Suprapubic skin (tissue), 4 donors: ENCODE measurements at regions not wholly inside any gene's neighbourhood (a gene's known extent, or its start where the extent isn't known, plus 50 kb on each side); places are given as distances from the start of the nearest gene placed in this dataset.

Experiments
- DNase-seq, 2 donors: peaks; one replicate each; pipeline ENCODE4 v3.0.0-alpha.2; 2019; ENCODE audit warnings: low spot score in 2 of 2
- H3K27ac ChIP-seq: fragments of 200-600 bp; sonication (generic); one replicate; pipeline ENCODE4 v1.5.1; 2019
- H3K27me3 ChIP-seq: fragments of 200-600 bp; sonication (generic); one replicate; pipeline ENCODE4 v1.5.1; 2019
- H3K36me3 ChIP-seq: fragments of 200-600 bp; sonication (generic); one replicate; pipeline ENCODE4 v1.5.1; 2019
- H3K4me1 ChIP-seq: fragments of 200-600 bp; sonication (generic); one replicate; pipeline ENCODE4 v1.5.1; 2019
- H3K4me3 ChIP-seq: fragments of 200-600 bp; sonication (generic); one replicate; pipeline ENCODE4 v1.5.1; 2019; ENCODE audit warnings: mild to moderate bottlenecking
- H3K9me3 ChIP-seq: fragments of 200-600 bp; sonication (generic); one replicate; pipeline ENCODE4 v1.5.1; 2019
- CTCF ChIP-seq, 2 donors: fragments of 200-600 bp in 1 of 2; fragments of 450-650 bp in 1 of 2; sonication (generic) in 1 of 2; IDR thresholded peaks; one replicate each; pipeline ENCODE4 v1.5.1; 2016 to 2019; ENCODE audit warnings: antibody characterized with exemption in 2 of 2, mild to moderate bottlenecking in 1 of 2, moderate library complexity in 1 of 2
- EP300 ChIP-seq: sonication (generic); formaldehyde crosslinking; IDR thresholded peaks from one replicate; pipeline ENCODE4 v1.6.1; 2017; ENCODE audit warnings: antibody characterized with exemption
- POLR2A ChIP-seq, 2 donors: fragments of 450-650 bp; IDR thresholded peaks; one replicate each; pipeline ENCODE4 v1.6.1; 2017; ENCODE audit warnings: antibody characterized with exemption in 2 of 2, mild to moderate bottlenecking in 2 of 2, moderate library complexity in 2 of 2
- POLR2AphosphoS5 ChIP-seq, 3 donors: sonication (generic); formaldehyde crosslinking; IDR thresholded peaks; one replicate each; pipeline ENCODE4 v1.6.1; 2017; ENCODE audit warnings: antibody characterized with exemption in 3 of 3
- WGBS: methylation state at CpG from one replicate; pipeline ENCODE4 v1.1.5; 2018; 5-methylcytosine and 5-hydroxymethylcytosine counted together

GRCh38 chr10:123385508-123386080, 231.4 kb downstream of the BUB3 start:
- peaks cover 9% of the 10 kb centered on the region for H3K27me3 ChIP-seq
- no peak overlapping the region for H3K27ac ChIP-seq
- H3K4me1 ChIP-seq = no peaks in the 10 kb centered on the region
- H3K9me3 ChIP-seq = no peaks in the 10 kb centered on the region
- H3K4me3 ChIP-seq = no peak overlapping the region
- no peaks in the 10 kb centered on the region for H3K36me3 ChIP-seq
- no peak for DNase-seq
- 100% methylated on average over 2 of the region's 2 CpGs for whole genome bisulfite sequencing
- TF ChIP-seq POLR2A (IDR thresholded peaks at IDR 0.05) (no peak), POLR2AphosphoS5 (IDR thresholded peaks at IDR 0.05) (no peak), EP300 (no peak), CTCF (IDR thresholded peaks at IDR 0.05) (no peak)

- Histone ChIP-seq H3K4me3 (no peak overlapping the region), H3K36me3 (no peaks in the 10 kb centered on the region), H3K9me3 (no peaks in the 10 kb centered on the region), H3K4me1 (no peaks in the 10 kb centered on the region), H3K27me3 (peaks cover 6% of the 10 kb centered on the region), H3K27ac (no peak overlapping the region)
- TF ChIP-seq POLR2A (IDR thresholded peaks at IDR 0.05) = no peak
- no peak for TF ChIP-seq CTCF (IDR thresholded peaks at IDR 0.05)
- no peak for TF ChIP-seq EP300
- TF ChIP-seq POLR2AphosphoS5 (IDR thresholded peaks at IDR 0.05) = no peak
- 89% methylated on average over 2 of the region's 2 CpGs for WGBS
- no peak for DNase-seq
These were observed 235.3 kb downstream of the BUB3 start for GRCh38 chr10:123389520-123389919.

- TF ChIP-seq CTCF (IDR thresholded peaks at IDR 0.05) (no peak), POLR2A (IDR thresholded peaks at IDR 0.05) (no peak), POLR2AphosphoS5 (IDR thresholded peaks at IDR 0.05) (no peak), EP300 (no peak)
- no peak overlapping the region for H3K27ac ChIP-seq
- peaks cover 3% of the 10 kb centered on the region for H3K27me3 ChIP-seq
- no peaks in the 10 kb centered on the region for H3K4me1 ChIP-seq
- no peak overlapping the region for H3K4me3 ChIP-seq
- no peaks in the 10 kb centered on the region for H3K36me3 ChIP-seq
- 86% methylated on average over 3 of the region's 4 CpGs for WGBS
- no peak for DNase-seq
- no peaks in the 10 kb centered on the region for H3K9me3 ChIP-seq
These were observed 236.1 kb downstream of the BUB3 start for GRCh38 chr10:123390332-123390731.

GRCh38 chr10:123390874-123391273, 236.7 kb downstream of the BUB3 start:
- Histone ChIP-seq H3K27ac (no peak overlapping the region), H3K9me3 (no peaks in the 10 kb centered on the region), H3K36me3 (no peaks in the 10 kb centered on the region), H3K4me3 (no peak overlapping the region), H3K4me1 (no peaks in the 10 kb centered on the region), H3K27me3 (peaks cover 3% of the 10 kb centered on the region)
- DNase-seq = no peak
- 88% methylated on average over 9 of the region's 9 CpGs for WGBS
- TF ChIP-seq POLR2A (IDR thresholded peaks at IDR 0.05) (no peak), POLR2AphosphoS5 (IDR thresholded peaks at IDR 0.05) (no peak), EP300 (no peak), CTCF (IDR thresholded peaks at IDR 0.05) (no peak)

GRCh38 chr10:123391275-123392028, 237.2 kb downstream of the BUB3 start:
- 63% methylated on average over 15 of the region's 15 CpGs for WGBS
- Histone ChIP-seq H3K4me1 (no peaks in the 10 kb centered on the region), H3K27me3 (peaks cover 3% of the 10 kb centered on the region), H3K9me3 (no peaks in the 10 kb centered on the region), H3K36me3 (no peaks in the 10 kb centered on the region), H3K4me3 (no peak overlapping the region), H3K27ac (no peak overlapping the region)
- DNase-seq = no peak
- no peak for TF ChIP-seq CTCF (IDR thresholded peaks at IDR 0.05)
- no peak for TF ChIP-seq POLR2A (IDR thresholded peaks at IDR 0.05)
- TF ChIP-seq EP300 = no peak
- no peak for TF ChIP-seq POLR2AphosphoS5 (IDR thresholded peaks at IDR 0.05)
